Endothelial cell of umbilical vein (primary cell): ENCODE measurements at regions not wholly inside any gene's neighbourhood (a gene's known extent, or its start where the extent isn't known, plus 50 kb on each side); places are given as distances from the start of the nearest gene placed in this dataset.

Source experiments
- BruUV-seq: library from RNA; stranded (reverse); fragments of 400-500 nt; replicated peaks from 2 replicates; lab custom pipeline; 2021; lab: Mats Ljungman, UMichigan
- CTCF ChIA-PET: fragments of 300-600, 350-600 bp; sonication (Branson Sonifier 250); formaldehyde crosslinking; loops from one replicate; lab custom pipeline; 2021; ENCODE audit warnings: antibody characterized with exemption, inconsistent platforms; lab: Charles Lee
- POLR2A ChIA-PET: fragments of 300-600, 350-600 bp; sonication (Branson Sonifier 250); formaldehyde crosslinking; loops from one replicate; lab custom pipeline; 2021; ENCODE audit warnings: antibody characterized with exemption, inconsistent platforms; lab: Charles Lee
- DNase-seq: peaks from one replicate; pipeline ENCODE4 v3.0.0-alpha.2; 2011; ENCODE audit warnings: low read depth, low spot score
- FAIRE-seq: peaks from 2 replicates; lab custom pipeline; 2011; peaks lifted over from hg19 to GRCh38; lab: Jason Lieb, UNC
- H2AFZ ChIP-seq: 2 replicates; pipeline ENCODE4 v1.6.0; 2012; ENCODE audit warnings: low read depth, low read length, control low read depth, inconsistent platforms
- H3K27ac ChIP-seq: 2 replicates; pipeline ENCODE4 v1.5.1; 2011; ENCODE audit warnings: low read depth, mild to moderate bottlenecking, control low read depth, low read length, moderate library complexity; ENCODE audit not compliant: insufficient read depth
- H3K27me3 ChIP-seq, 2 experiments: 2 replicates each; pipeline versions ENCODE4 v1.6.0 to v1.6.1; 2011; ENCODE audit warnings: low read length in 2 of 2, mixed read lengths in 1 of 2; ENCODE audit not compliant: control insufficient read depth in 2 of 2, insufficient read depth in 2 of 2
- H3K36me3 ChIP-seq, 2 experiments: 2 replicates in 1 of 2; 3 replicates in 1 of 2; pipeline ENCODE4 v1.5.1; 2011; ENCODE audit warnings: low read length in 2 of 2, mild to moderate bottlenecking in 1 of 2, moderate library complexity in 1 of 2; ENCODE audit not compliant: control insufficient read depth in 2 of 2, insufficient read depth in 2 of 2; ENCODE audit errors: extremely low read depth in 1 of 2
- H3K4me1 ChIP-seq: 3 replicates; pipeline ENCODE4 v1.5.1; 2011; ENCODE audit warnings: mild to moderate bottlenecking, low read length; ENCODE audit not compliant: control insufficient read depth, insufficient read depth; ENCODE audit errors: extremely low read depth
- H3K4me2 ChIP-seq: 2 replicates; pipeline ENCODE4 v1.6.1; 2011; ENCODE audit warnings: low read length, control low read depth, mixed read lengths; ENCODE audit not compliant: insufficient read depth
- H3K4me3 ChIP-seq, 3 experiments: fragments of 200-600 bp in 1 of 3; sonication (generic), shearing (Covaris generic) in 1 of 3; replicated peaks in 1 of 3; 2 replicates each; pipeline ENCODE4 v1.5.1; 2011 to 2016; ENCODE audit warnings: control low read depth in 3 of 3, low read length in 3 of 3, mild to moderate bottlenecking in 2 of 3, inconsistent platforms in 1 of 3, low read depth in 1 of 3, moderate library complexity in 1 of 3; ENCODE audit not compliant: insufficient read depth in 1 of 3
- H3K79me2 ChIP-seq: 2 replicates; pipeline ENCODE4 v1.6.0; 2012; ENCODE audit warnings: low read length, inconsistent platforms; ENCODE audit not compliant: control insufficient read depth, insufficient read depth
- H3K9ac ChIP-seq: replicated peaks from 2 replicates; pipeline ENCODE3; 2011; ENCODE audit warnings: low read length, control low read depth; ENCODE audit not compliant: insufficient read depth; ENCODE audit errors: extremely low read depth
- H3K9me1 ChIP-seq: replicated peaks from 3 replicates; pipeline ENCODE4 v1.6.0; 2011; ENCODE audit warnings: mild to moderate bottlenecking, low read length; ENCODE audit not compliant: control insufficient read depth, insufficient read depth; ENCODE audit errors: extremely low read depth
- H3K9me3 ChIP-seq: replicated peaks from 2 replicates; pipeline ENCODE4 v1.5.1; 2012; ENCODE audit warnings: low read length, inconsistent platforms; ENCODE audit not compliant: control insufficient read depth, insufficient read depth
- H4K20me1 ChIP-seq: replicated peaks from 2 replicates; pipeline ENCODE3; 2011; ENCODE audit warnings: mild to moderate bottlenecking, low read length; ENCODE audit not compliant: control insufficient read depth, insufficient read depth; ENCODE audit errors: extremely low read depth
- CTCF ChIP-seq, 2 donors: IDR thresholded peaks; 1 replicate in 1 of 2; 2 replicates in 1 of 2; pipeline ENCODE4 v1.5.1; 2011; ENCODE audit warnings: low read length in 2 of 2, mild to moderate bottlenecking in 2 of 2, moderate library complexity in 2 of 2, control low read depth in 1 of 2, inconsistent platforms in 1 of 2, low read depth in 1 of 2; ENCODE audit not compliant: insufficient read depth in 1 of 2; ENCODE audit errors: extremely low read depth in 1 of 2
- EZH2 ChIP-seq: IDR thresholded peaks from 2 replicates; pipeline ENCODE4 v1.6.1; 2012; ENCODE audit warnings: borderline replicate concordance, low read depth, mild to moderate bottlenecking, moderate library complexity, low read length, inconsistent platforms; ENCODE audit not compliant: severe bottlenecking
- FOS ChIP-seq: IDR thresholded peaks from 2 replicates; pipeline ENCODE4 v1.6.1; 2011; ENCODE audit warnings: mild to moderate bottlenecking, low read length, moderate library complexity, borderline replicate concordance; ENCODE audit not compliant: insufficient read depth
- GATA2 ChIP-seq: IDR thresholded peaks from 2 replicates; pipeline ENCODE4 v1.7.0; 2011; ENCODE audit warnings: low read depth, mild to moderate bottlenecking, moderate library complexity, mixed read lengths, low read length; ENCODE audit not compliant: insufficient read length, insufficient read depth
- JUN ChIP-seq: IDR thresholded peaks from 2 replicates; pipeline ENCODE4 v1.6.1; 2011; ENCODE audit warnings: borderline replicate concordance, low read depth; ENCODE audit not compliant: insufficient read length, insufficient read depth
- MAX ChIP-seq: IDR thresholded peaks from 2 replicates; pipeline ENCODE4 v1.6.1; 2011; ENCODE audit not compliant: insufficient read depth, insufficient read length
- MYC ChIP-seq: IDR thresholded peaks from one replicate; pipeline ENCODE4 v1.6.1; 2011; ENCODE audit warnings: mild to moderate bottlenecking, low read depth, low read length
- POLR2A ChIP-seq: IDR thresholded peaks from 2 replicates; pipeline ENCODE4 v1.6.1; 2012; ENCODE audit warnings: low read depth, mild to moderate bottlenecking, control low read depth, low read length
- POLR2AphosphoS5 ChIP-seq: IDR thresholded peaks from 2 replicates; pipeline ENCODE4 v1.6.1; 2012; ENCODE audit warnings: low read depth, mild to moderate bottlenecking, control low read depth, low read length, moderate library complexity; ENCODE audit not compliant: insufficient read depth
- dilution Hi-C: fragments of 300-500 bp; cut with MboI; formaldehyde crosslinking; loops from one replicate; pipeline ENCODE4 v1.15.0; 2019; ENCODE audit warnings: low sequenced_read_pairs; ENCODE audit not compliant: extremely low pct_ligation_motif_present
- intact Hi-C: fragments of 100-400 bp; cut with micrococcal nuclease; formaldehyde crosslinking; loops from one replicate; pipeline ENCODE4 v1.10.0; 2022

- H3K36me3 ChIP-seq = no peaks in the 10 kb centered on the region
- BruUV-seq = no TSS peak
- TF ChIP-seq JUN (no peak), EZH2 (no peak), MYC (no peak), FOS (no peak), POLR2A (no peak), POLR2AphosphoS5 (no peak), GATA2 (no peak), MAX (no peak), CTCF (IDR thresholded peaks at IDR 0.05; ENCODE audit: extremely low read depth in 1 of 2, insufficient read depth in 1 of 2, low read depth in 1 of 2, low read length in 2 of 2) (no peak)
- no peak overlapping the region for H2AFZ ChIP-seq
- DNase-seq = no peak
- ChIA-PET CTCF (no interaction called here), POLR2A (no interaction called here)
- no peak overlapping the region for H3K4me2 ChIP-seq
- no peaks in the 10 kb centered on the region for H3K9me1 ChIP-seq
- intact Hi-C loops (no loop called here), dilution Hi-C loops (no loop called here)
- no peaks in the 10 kb centered on the region for H3K4me1 ChIP-seq
- no peak overlapping the region for H3K9ac ChIP-seq
- H3K27ac ChIP-seq = no peak overlapping the region
- no peak for FAIRE-seq
- H3K79me2 ChIP-seq = no peaks in the 10 kb centered on the region
- no peak overlapping the region for H3K4me3 ChIP-seq
- no peaks in the 10 kb centered on the region for H4K20me1 ChIP-seq
- no peaks in the 10 kb centered on the region for H3K27me3 ChIP-seq
- H3K9me3 ChIP-seq = no peaks in the 10 kb centered on the region
These were observed 397.3 kb downstream of the RPS6KC1 start for GRCh38 chr1:213448360-213448759.
